SH-SY5Y (cell line): ENCODE measurements at regions not wholly inside any gene's neighbourhood (a gene's known extent, or its start where the extent isn't known, plus 50 kb on each side); places are given as distances from the start of the nearest gene placed in this dataset.

Source experiments
- GATA2 ChIP-seq: IDR thresholded peaks from 2 replicates; pipeline ENCODE4 v1.6.1; 2011; ENCODE audit warnings: mild to moderate bottlenecking, low read depth, low read length
- GATA3 ChIP-seq: IDR thresholded peaks from 2 replicates; pipeline ENCODE4 v1.6.1; 2011; ENCODE audit warnings: low read depth, mild to moderate bottlenecking, low read length, moderate library complexity

GRCh38 chr3:84742915-84743425 is 215.8 kb upstream of the CADM2 start:
- TF ChIP-seq GATA3: no peak
- TF ChIP-seq GATA2: no peak

- TF ChIP-seq GATA2: no peak
- TF ChIP-seq GATA3: no peak
Measured at GRCh38 chr3:84744130-84744529, 214.7 kb upstream of the CADM2 start.

GRCh38 chr3:84755860-84756259 is 202.9 kb upstream of the CADM2 start:
- TF ChIP-seq GATA2 (no peak), GATA3 (no peak)

- TF ChIP-seq GATA2: no peak
- TF ChIP-seq GATA3: no peak
Measured at GRCh38 chr3:84759361-84759760, 199.4 kb upstream of the CADM2 start.

- no peak for TF ChIP-seq GATA3
- no peak for TF ChIP-seq GATA2
Measured at GRCh38 chr3:84772841-84773240, 185.9 kb upstream of the CADM2 start.

- no peak for TF ChIP-seq GATA3
- no peak for TF ChIP-seq GATA2
Measured at GRCh38 chr3:84783281-84783680, 175.5 kb upstream of the CADM2 start.

- no peak for TF ChIP-seq GATA2
- TF ChIP-seq GATA3: no peak
Measured at GRCh38 chr3:84789961-84790360, 168.8 kb upstream of the CADM2 start.

GRCh38 chr3:84806958-84807357 is 151.8 kb upstream of the CADM2 start:
- TF ChIP-seq GATA3: no peak
- no peak for TF ChIP-seq GATA2

- no peak for TF ChIP-seq GATA3
- no peak for TF ChIP-seq GATA2
Measured at GRCh38 chr3:84820126-84820525, 138.7 kb upstream of the CADM2 start.

- TF ChIP-seq GATA3 (no peak), GATA2 (no peak)
Measured at GRCh38 chr3:84820906-84821305, 137.9 kb upstream of the CADM2 start.

GRCh38 chr3:84825817-84826216 is 133.0 kb upstream of the CADM2 start:
- TF ChIP-seq GATA2: no peak

GRCh38 chr3:84830476-84830875 is 128.3 kb upstream of the CADM2 start:
- no peak for TF ChIP-seq GATA2

GRCh38 chr3:84835366-84835765 is 123.4 kb upstream of the CADM2 start:
- TF ChIP-seq GATA2 (no peak), GATA3 (no peak)

GRCh38 chr3:84836961-84837360 is 121.8 kb upstream of the CADM2 start:
- TF ChIP-seq GATA3 (no peak), GATA2 (no peak)

GRCh38 chr3:84877092-84877491 is 81.7 kb upstream of the CADM2 start:
- TF ChIP-seq GATA3 (no peak), GATA2 (no peak)

GRCh38 chr3:84881288-84881687 is 77.5 kb upstream of the CADM2 start:
- TF ChIP-seq GATA2: no peak
- TF ChIP-seq GATA3: no peak
